ENCODE measurements at regions not wholly inside any gene's neighbourhood (a gene's known extent, or its start where the extent isn't known, plus 50 kb on each side); places are given as distances from the start of the nearest gene placed in this dataset.

DNA sequence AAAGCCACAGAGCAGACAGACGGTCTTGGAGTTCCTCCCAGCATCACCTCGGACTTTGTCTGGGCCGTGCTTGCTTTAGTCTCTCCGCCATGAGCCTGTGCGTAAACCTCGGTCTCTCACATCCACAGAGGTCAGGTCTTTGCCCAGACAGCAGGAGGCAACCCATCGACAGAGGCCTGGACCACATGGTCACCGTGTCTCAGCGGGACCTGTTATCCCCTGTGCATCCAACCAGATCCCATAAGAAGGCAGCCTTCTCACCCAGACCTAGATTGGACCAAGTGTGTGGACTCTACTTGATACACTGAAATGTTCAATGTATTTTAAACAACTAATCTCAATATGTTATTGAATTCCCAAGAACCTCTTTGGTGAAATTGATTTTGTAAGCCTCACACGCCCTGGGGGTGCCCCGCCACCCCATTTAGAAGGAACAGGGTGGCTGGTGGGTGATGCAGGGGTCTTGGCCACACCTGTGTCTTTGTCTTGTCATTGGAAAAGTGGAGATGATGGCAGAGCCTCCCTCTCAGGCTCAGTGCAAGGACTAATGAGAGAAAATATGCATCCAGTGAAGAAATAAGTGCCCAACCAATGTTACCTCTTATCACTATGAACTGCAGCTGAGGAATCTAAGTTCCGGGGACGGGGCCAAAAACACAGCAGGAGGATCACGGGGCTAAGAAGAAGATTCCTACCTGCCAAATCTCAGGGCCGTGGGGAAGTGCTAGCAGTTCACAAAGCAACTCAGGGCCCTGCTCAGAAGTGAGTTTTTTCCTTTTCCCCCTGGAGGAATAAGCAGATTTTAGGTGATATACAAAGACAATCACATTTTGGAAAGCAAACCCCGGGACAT is 101.6 kb upstream of the BACE2 start:
- H3K36me3 ChIP-seq (ENCODE audit: insufficient read depth, low read length): no peaks in the 10 kb centered on the region
- CTCF ChIA-PET: no interaction called here
- Mint-ChIP-seq H3K27me3 (peaks cover 49% of the 10 kb centered on the region), H3K4me1 (ENCODE audit: low read depth) (peaks cover 8% of the 10 kb centered on the region), H3K4me3 (no peak overlapping the region), H3K27ac (no peak overlapping the region), H3K9me3 (no peaks in the 10 kb centered on the region), H3K36me3 (ENCODE audit: low read depth) (no peaks in the 10 kb centered on the region)
- ATAC-seq (ENCODE audit: poor library complexity): no peak
- H3K4me3 ChIP-seq (ENCODE audit: low read length): no peak overlapping the region
- no peak for DNase-seq
- H3K4me1 ChIP-seq (ENCODE audit: insufficient read depth, low read length): peaks cover 7% of the 10 kb centered on the region
- no peaks in the 10 kb centered on the region for H3K9me3 ChIP-seq (ENCODE audit: control insufficient read depth in 1 of 2, insufficient read depth in 1 of 2, low read length in 2 of 2)
- POLR2A ChIA-PET: no interaction called here
- H3K27me3 ChIP-seq (ENCODE audit: control insufficient read depth in 1 of 2, insufficient read depth in 2 of 2, low read length in 2 of 2): peaks cover 18 to 30% of the 10 kb centered on the region in 2 experiments
- no peak for TF ChIP-seq CTCF (IDR thresholded peaks at IDR 0.05)
- intact Hi-C loops (cut with DNase I, micrococcal nuclease): loop anchor here (5.0 kb wide), 1 partner anchor 924 kb away; no protein-coding TSS in a partner anchor
- no peak overlapping the region for H3K27ac ChIP-seq (ENCODE audit: low read depth in 1 of 2, low read length in 2 of 2)

DNA sequence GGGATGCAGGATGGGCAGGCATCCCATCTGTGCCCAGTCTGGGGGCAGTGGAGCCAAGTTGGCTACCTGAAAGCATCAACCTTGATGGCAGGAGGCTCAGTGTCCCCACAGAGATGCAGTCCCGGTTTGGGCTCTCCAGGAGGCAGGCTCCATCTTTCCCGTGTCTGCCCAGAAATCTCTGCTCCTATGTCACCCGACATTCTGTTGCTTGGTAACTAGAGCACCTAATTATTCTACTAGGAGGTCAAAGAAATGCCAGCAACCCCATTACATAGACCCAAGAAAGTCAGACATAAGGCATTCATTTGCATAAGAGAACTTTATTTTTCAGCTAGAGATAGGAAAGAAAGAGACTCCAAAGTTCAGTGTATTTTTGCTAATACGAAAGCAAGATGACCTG is 100.3 kb upstream of the BACE2 start:
- H3K36me3 ChIP-seq (ENCODE audit: insufficient read depth, low read length): no peaks in the 10 kb centered on the region
- Mint-ChIP-seq H3K9me3 (no peaks in the 10 kb centered on the region), H3K4me1 (ENCODE audit: low read depth) (peaks cover 8% of the 10 kb centered on the region), H3K27me3 (peaks cover 49% of the 10 kb centered on the region), H3K27ac (no peak overlapping the region), H3K36me3 (ENCODE audit: low read depth) (no peaks in the 10 kb centered on the region), H3K4me3 (no peak overlapping the region)
- H3K9me3 ChIP-seq (ENCODE audit: control insufficient read depth in 1 of 2, insufficient read depth in 1 of 2, low read length in 2 of 2): no peaks in the 10 kb centered on the region
- ChIA-PET POLR2A (no interaction called here), CTCF (no interaction called here)
- no peak overlapping the region for H3K27ac ChIP-seq (ENCODE audit: low read depth in 1 of 2, low read length in 2 of 2)
- H3K4me3 ChIP-seq (ENCODE audit: low read length): no peak overlapping the region
- DNase-seq (no peak), ATAC-seq (ENCODE audit: poor library complexity) (no peak)
- H3K27me3 ChIP-seq (ENCODE audit: control insufficient read depth in 1 of 2, insufficient read depth in 2 of 2, low read length in 2 of 2): peaks cover 18 to 30% of the 10 kb centered on the region in 2 experiments
- intact Hi-C loops (cut with DNase I, micrococcal nuclease): loop anchor here (5.0 kb wide), 1 partner anchor 925 kb away; no protein-coding TSS in a partner anchor
- TF ChIP-seq CTCF (IDR thresholded peaks at IDR 0.05): no peak
- H3K4me1 ChIP-seq (ENCODE audit: insufficient read depth, low read length): peaks cover 7% of the 10 kb centered on the region

DNA sequence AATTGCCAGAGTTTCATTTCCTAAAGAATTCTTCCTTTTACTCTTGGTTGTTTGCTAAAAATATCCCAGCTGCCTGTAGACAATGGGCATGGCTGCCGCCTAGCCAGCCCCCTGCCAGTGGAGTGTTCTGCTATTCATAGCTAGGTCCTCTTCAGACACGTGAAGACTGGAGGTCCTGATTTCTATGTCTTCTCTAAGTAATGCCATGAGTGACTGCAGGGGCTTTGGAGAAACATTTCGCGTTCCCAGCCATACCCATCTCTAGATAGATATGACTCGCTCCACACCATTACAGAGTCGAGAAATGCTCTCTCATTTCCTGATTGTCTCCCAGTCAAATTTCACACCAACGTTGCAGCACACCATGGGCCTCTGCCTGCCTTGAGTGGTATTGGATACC is 99.5 kb upstream of the BACE2 start:
- POLR2A ChIA-PET: no interaction called here

More for the DNA sequence above, 99.5 kb upstream of the BACE2 start:
- no peaks in the 10 kb centered on the region for H3K9me3 ChIP-seq (ENCODE audit: control insufficient read depth in 1 of 2, insufficient read depth in 1 of 2, low read length in 2 of 2)
- intact Hi-C loops (cut with DNase I, micrococcal nuclease): loop anchor here (5.0 kb wide), 1 partner anchor 926 kb away; no protein-coding TSS in a partner anchor
- DNase-seq (no peak), ATAC-seq (ENCODE audit: poor library complexity) (no peak)
- peaks cover 8% of the 10 kb centered on the region for H3K4me1 Mint-ChIP-seq (ENCODE audit: low read depth)
- no peaks in the 10 kb centered on the region for H3K9me3 Mint-ChIP-seq
- H3K27me3 Mint-ChIP-seq: peaks cover 47% of the 10 kb centered on the region
- H3K27ac ChIP-seq (ENCODE audit: low read depth in 1 of 2, low read length in 2 of 2): no peak overlapping the region
- no peaks in the 10 kb centered on the region for H3K36me3 Mint-ChIP-seq (ENCODE audit: low read depth)
- H3K27ac Mint-ChIP-seq: no peak overlapping the region
- H3K4me1 ChIP-seq (ENCODE audit: insufficient read depth, low read length): peaks cover 7% of the 10 kb centered on the region
- H3K27me3 ChIP-seq (ENCODE audit: control insufficient read depth in 1 of 2, insufficient read depth in 2 of 2, low read length in 2 of 2): peaks cover 18 to 30% of the 10 kb centered on the region in 2 experiments
- H3K4me3 Mint-ChIP-seq: no peak overlapping the region
- H3K36me3 ChIP-seq (ENCODE audit: insufficient read depth, low read length): no peaks in the 10 kb centered on the region
- peak overlapping the region; percentile 23 for H3K4me3 ChIP-seq (ENCODE audit: low read length)
- TF ChIP-seq CTCF (IDR thresholded peaks at IDR 0.05): no peak
- CTCF ChIA-PET: no interaction called here

Measured in CD4-positive, alpha-beta T cell (primary cell).